HCT116 (cell line): ENCODE measurements at regions not wholly inside any gene's neighbourhood (a gene's known extent, or its start where the extent isn't known, plus 50 kb on each side); places are given as distances from the start of the nearest gene placed in this dataset.

ENCODE experiments used
- ATAC-seq: fragments of 200-7000 bp; cut with Tn5 transposase; 2 replicates; pipeline ENCODE4 v1.9.1; 2020; ENCODE audit warnings: mild to moderate bottlenecking, moderate library complexity
- BruUV-seq: library from RNA; stranded (reverse); fragments of 400-500 nt; replicated peaks from 2 replicates; lab custom pipeline; 2021; lab: Mats Ljungman, UMichigan
- CTCF ChIA-PET: fragments of 300-600 bp; sonication (Branson Sonifier 250); formaldehyde crosslinking; loops from one replicate; lab custom pipeline; 2021; ENCODE audit warnings: antibody characterized with exemption; lab: Charles Lee
- POLR2A ChIA-PET: fragments of 300-600, 350-600 bp; sonication (Branson Sonifier 250); formaldehyde crosslinking; loops from one replicate; lab custom pipeline; 2021; ENCODE audit warnings: antibody characterized with exemption; lab: Charles Lee
- RAD21 ChIA-PET, 2 experiments: fragments of 300-600 bp; sonication (Branson Sonifier 250); formaldehyde crosslinking; loops; one replicate each; lab custom pipeline; 2023; ENCODE audit warnings: low total read pairs in 2 of 2; ENCODE audit not compliant: uncharacterized antibody in 2 of 2, unreplicated experiment in 2 of 2, low non-redundant PET in 1 of 2; lab: Charles Lee
- DNase-seq: peaks from one replicate; pipeline ENCODE4 v3.0.0-alpha.2; 2010; ENCODE audit warnings: low read depth, low spot score
- H2AFZ ChIP-seq: fragments of 200-600 bp; shearing (Covaris generic), sonication (generic); 2 replicates; pipeline ENCODE4 v1.6.1; 2017; ENCODE audit warnings: low read depth, mixed run types, mixed read lengths, antibody characterized with exemption, low read length; ENCODE audit not compliant: poor library complexity, severe bottlenecking
- H3K27ac ChIP-seq: 2 replicates; pipeline ENCODE4 v1.5.1; 2012; ENCODE audit warnings: low read depth, low read length
- H3K27me3 ChIP-seq: fragments of 200-600 bp; sonication (generic); 2 replicates; pipeline ENCODE4 v1.6.1; 2016; ENCODE audit warnings: mixed run types, low read length, mixed read lengths; ENCODE audit not compliant: insufficient read depth
- H3K36me3 ChIP-seq, 2 experiments: fragments of 200-500 bp in 1 of 2; fragments of 200-600 bp in 1 of 2; sonication (Bioruptor generic) in 1 of 2; sonication (generic) in 1 of 2; 2 replicates each; pipeline versions ENCODE4 v1.5.1 to v1.6.1; 2014 to 2016; ENCODE audit warnings: low read length in 2 of 2, inconsistent platforms in 1 of 2, mixed read lengths in 1 of 2, mixed run types in 1 of 2; ENCODE audit not compliant: insufficient read depth in 2 of 2, control insufficient read depth in 1 of 2
- H3K4me1 ChIP-seq, 2 experiments: fragments of 200-600 bp in 1 of 2; sonication (generic) in 1 of 2; 2 replicates each; pipeline versions ENCODE4 v1.5.1 to v1.6.1; 2012 to 2017; ENCODE audit warnings: low read length in 2 of 2, inconsistent platforms in 1 of 2, mild to moderate bottlenecking in 1 of 2, mixed read lengths in 1 of 2, mixed run types in 1 of 2, moderate library complexity in 1 of 2; ENCODE audit not compliant: insufficient read depth in 2 of 2, control insufficient read depth in 1 of 2
- H3K4me2 ChIP-seq: fragments of 200-600 bp; sonication (generic); 2 replicates; pipeline ENCODE4 v1.6.1; 2017; ENCODE audit warnings: mixed run types, low read length, mixed read lengths
- H3K4me3 ChIP-seq, 2 experiments: fragments of 200-600 bp in 1 of 2; sonication (generic) in 1 of 2; replicated peaks in 1 of 2; 2 replicates each; pipeline ENCODE4 v1.5.1; 2011 to 2016; ENCODE audit warnings: low read length in 2 of 2, control low read depth in 1 of 2, low read depth in 1 of 2, mild to moderate bottlenecking in 1 of 2, mixed read lengths in 1 of 2, mixed run types in 1 of 2
- H3K79me2 ChIP-seq: fragments of 200-600 bp; sonication (generic); 2 replicates; pipeline ENCODE4 v1.6.1; 2017; ENCODE audit warnings: mild to moderate bottlenecking, mixed run types, low read length, moderate library complexity, mixed read lengths; ENCODE audit not compliant: insufficient read depth
- H3K9ac ChIP-seq: fragments of 200-600 bp; sonication (generic); 2 replicates; pipeline ENCODE4 v1.6.1; 2016; ENCODE audit warnings: low read length, mixed read lengths
- H3K9me2 ChIP-seq: fragments of 200-600 bp; sonication (generic), shearing (Covaris generic); 2 replicates; pipeline ENCODE4 v1.6.1; 2017; ENCODE audit warnings: mixed run types, mild to moderate bottlenecking, moderate library complexity; ENCODE audit not compliant: insufficient read depth
- H3K9me3 ChIP-seq, 2 experiments: fragments of 200-500 bp in 1 of 2; fragments of 200-600 bp in 1 of 2; sonication (Bioruptor generic) in 1 of 2; sonication (generic) in 1 of 2; 2 replicates each; pipeline ENCODE4 v1.6.1; 2014 to 2017; ENCODE audit warnings: low read length in 2 of 2, mixed read lengths in 2 of 2, inconsistent platforms in 1 of 2, low read depth in 1 of 2, mild to moderate bottlenecking in 1 of 2, mixed run types in 1 of 2, moderate library complexity in 1 of 2; ENCODE audit not compliant: control insufficient read depth in 1 of 2, insufficient read depth in 1 of 2
- H4K20me1 ChIP-seq: fragments of 200-600 bp; sonication (generic), shearing (Covaris generic); 2 replicates; pipeline ENCODE4 v1.6.1; 2017; ENCODE audit warnings: mixed run types, mild to moderate bottlenecking, moderate library complexity; ENCODE audit not compliant: insufficient read depth
- ATF3 ChIP-seq: IDR thresholded peaks from 2 replicates; pipeline ENCODE4 v1.6.1; 2012
- CBX3 ChIP-seq: IDR thresholded peaks from 2 replicates; pipeline ENCODE4 v1.6.1; 2012; ENCODE audit warnings: low read depth
- CTCF ChIP-seq, 3 experiments: fragments of 200-600 bp in 1 of 3; sonication (generic) in 1 of 3; IDR thresholded peaks in 2 of 3; conservative IDR thresholded peaks in 1 of 3; 2 replicates each; pipeline ENCODE4 v1.5.1; 2012 to 2017; ENCODE audit warnings: low read depth in 2 of 3, low read length in 2 of 3, antibody characterized with exemption in 1 of 3, borderline replicate concordance in 1 of 3, control low read depth in 1 of 3, mild to moderate bottlenecking in 1 of 3, mixed read lengths in 1 of 3, mixed run types in 1 of 3, moderate library complexity in 1 of 3; ENCODE audit not compliant: insufficient read depth in 1 of 3
- EGR1 ChIP-seq: IDR thresholded peaks from 2 replicates; pipeline ENCODE4 v1.6.1; 2012; ENCODE audit warnings: low read depth
- ELF1 ChIP-seq: IDR thresholded peaks from 2 replicates; pipeline ENCODE4 v1.6.1; 2012; ENCODE audit warnings: low read depth, borderline replicate concordance
- EZH2 ChIP-seq: fragments of 200-600 bp; sonication (generic); IDR thresholded peaks from 2 replicates; pipeline ENCODE4 v1.6.1; 2017; ENCODE audit warnings: antibody characterized with exemption, mixed run types
- JUND ChIP-seq: IDR thresholded peaks from 2 replicates; pipeline ENCODE4 v1.6.1; 2012
- POLR2A ChIP-seq: IDR thresholded peaks from 2 replicates; pipeline ENCODE4 v1.7.0; 2011; ENCODE audit warnings: borderline replicate concordance; ENCODE audit not compliant: insufficient read depth, insufficient read length; ENCODE audit errors: extremely low read depth
- SIN3A ChIP-seq: IDR thresholded peaks from 2 replicates; pipeline ENCODE4 v1.6.1; 2012; ENCODE audit warnings: low read depth
- SP1 ChIP-seq: IDR thresholded peaks from 2 replicates; pipeline ENCODE4 v1.6.1; 2012; ENCODE audit warnings: low read depth
- TCF7L2 ChIP-seq: IDR thresholded peaks from 2 replicates; pipeline ENCODE4 v1.7.0; 2011; ENCODE audit warnings: borderline replicate concordance, inconsistent platforms; ENCODE audit not compliant: insufficient read depth, insufficient read length; ENCODE audit errors: extremely low read depth
- YY1 ChIP-seq: IDR thresholded peaks from 2 replicates; pipeline ENCODE4 v1.6.1; 2011; ENCODE audit warnings: low read length, low read depth, moderate library complexity, mild to moderate bottlenecking; ENCODE audit not compliant: insufficient replicate concordance; ENCODE audit errors: extremely low read depth
- ZNF274 ChIP-seq: fragments of 200-500 bp; sonication (Bioruptor generic); IDR thresholded peaks from 2 replicates; pipeline ENCODE4 v1.6.1; 2014; ENCODE audit warnings: mild to moderate bottlenecking, low read depth, low read length, inconsistent platforms
- intact Hi-C: fragments of 100-400 bp; cut with micrococcal nuclease; formaldehyde crosslinking; loops from 2 replicates; pipeline ENCODE4 v1.10.0; 2022
- TF ChIP-seq, protein P1 (sequence below): IDR thresholded peaks from 2 replicates; pipeline ENCODE4 v1.6.1; 2011; ENCODE audit warnings: mild to moderate bottlenecking, low read length, moderate library complexity; ENCODE audit not compliant: insufficient replicate concordance; ENCODE audit errors: extremely low read depth

DNA sequence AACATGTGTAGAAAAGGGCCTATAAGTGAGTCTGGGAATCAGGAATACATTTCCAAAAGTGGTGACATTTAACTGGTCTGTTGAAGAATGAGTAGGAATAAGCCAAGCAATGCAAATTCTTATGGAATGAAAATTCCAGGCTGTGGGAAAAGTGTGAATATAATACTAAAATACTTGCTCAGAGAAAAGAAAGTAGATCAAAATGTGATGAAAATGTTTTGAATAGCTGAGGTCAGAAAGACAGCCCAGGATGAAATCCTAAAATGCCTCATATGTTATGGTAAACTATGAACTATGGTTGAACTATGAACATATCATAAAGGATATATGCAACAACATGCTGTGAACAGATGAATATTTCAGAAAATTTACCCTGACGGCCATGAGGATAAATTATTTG lies 688.3 kb upstream of the FAT3 start:
- RAD21 ChIA-PET, result no interaction called here

More for the DNA sequence above, 688.3 kb upstream of the FAT3 start:
- CTCF ChIA-PET, result no interaction called here
- no peak overlapping the region for H3K27ac ChIP-seq
- TF ChIP-seq SIN3A (no peak), EGR1 (no peak), CBX3 (no peak), EZH2 (no peak), YY1 (no peak), TCF7L2 (no peak), ZNF274 (no peak), CTCF (IDR thresholded peaks at IDR 0.05 in 2 of 3, conservative IDR thresholded peaks at IDR 0.05 in 1 of 3; ENCODE audit: borderline replicate concordance in 1 of 3, insufficient read depth in 1 of 3, low read depth in 2 of 3, low read length in 2 of 3) (no peak), POLR2A (no peak), SP1 (no peak), JUND (no peak), ELF1 (no peak), ATF3 (no peak)
- TF ChIP-seq, protein P1, sequence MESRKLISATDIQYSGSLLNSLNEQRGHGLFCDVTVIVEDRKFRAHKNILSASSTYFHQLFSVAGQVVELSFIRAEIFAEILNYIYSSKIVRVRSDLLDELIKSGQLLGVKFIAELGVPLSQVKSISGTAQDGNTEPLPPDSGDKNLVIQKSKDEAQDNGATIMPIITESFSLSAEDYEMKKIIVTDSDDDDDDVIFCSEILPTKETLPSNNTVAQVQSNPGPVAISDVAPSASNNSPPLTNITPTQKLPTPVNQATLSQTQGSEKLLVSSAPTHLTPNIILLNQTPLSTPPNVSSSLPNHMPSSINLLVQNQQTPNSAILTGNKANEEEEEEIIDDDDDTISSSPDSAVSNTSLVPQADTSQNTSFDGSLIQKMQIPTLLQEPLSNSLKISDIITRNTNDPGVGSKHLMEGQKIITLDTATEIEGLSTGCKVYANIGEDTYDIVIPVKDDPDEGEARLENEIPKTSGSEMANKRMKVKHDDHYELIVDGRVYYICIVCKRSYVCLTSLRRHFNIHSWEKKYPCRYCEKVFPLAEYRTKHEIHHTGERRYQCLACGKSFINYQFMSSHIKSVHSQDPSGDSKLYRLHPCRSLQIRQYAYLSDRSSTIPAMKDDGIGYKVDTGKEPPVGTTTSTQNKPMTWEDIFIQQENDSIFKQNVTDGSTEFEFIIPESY, result no peak
- H3K4me2 ChIP-seq, result no peak overlapping the region
- H2AFZ ChIP-seq, result no peak overlapping the region
- H3K36me3 ChIP-seq, result no peaks in the 10 kb centered on the region
- H3K9ac ChIP-seq, result no peak overlapping the region
- POLR2A ChIA-PET, result no interaction called here
- H3K27me3 ChIP-seq, result no peaks in the 10 kb centered on the region
- no peak for ATAC-seq
- no peaks in the 10 kb centered on the region for H3K4me1 ChIP-seq
- no peak overlapping the region for H3K4me3 ChIP-seq
- no peak for DNase-seq
- H3K9me2 ChIP-seq, result no peaks in the 10 kb centered on the region
- intact Hi-C loops, result no loop called here
- peaks cover 13 to 18% of the 10 kb centered on the region in 2 experiments; a peak in 2 of 4 replicates for H3K9me3 ChIP-seq
- H3K79me2 ChIP-seq, result no peaks in the 10 kb centered on the region
- no peaks in the 10 kb centered on the region for H4K20me1 ChIP-seq
- BruUV-seq, result no TSS peak
